A673 (cell line): ENCODE measurements at regions not wholly inside any gene's neighbourhood (a gene's known extent, or its start where the extent isn't known, plus 50 kb on each side); places are given as distances from the start of the nearest gene placed in this dataset.

ENCODE experiments used
- BruUV-seq: library from RNA; stranded (reverse); fragments of 400-500 nt; replicated peaks from 2 replicates; lab custom pipeline; 2021; lab: Mats Ljungman, UMichigan
- CTCF ChIA-PET: fragments of 300-600 bp; sonication (Branson Sonifier 250); formaldehyde crosslinking; loops from one replicate; lab custom pipeline; 2022; ENCODE audit warnings: antibody characterized with exemption; lab: Charles Lee
- POLR2A ChIA-PET: fragments of 300-600 bp; sonication (Branson Sonifier 250); formaldehyde crosslinking; loops from one replicate; lab custom pipeline; 2022; ENCODE audit warnings: antibody characterized with exemption; ENCODE audit not compliant: low non-redundant PET; lab: Charles Lee
- DNase-seq: peaks from one replicate; pipeline ENCODE4 v3.0.0-alpha.2; 2015; ENCODE audit warnings: low spot score
- H3K27ac ChIP-seq: fragments of 200-600 bp; sonication (generic); 2 replicates; pipeline ENCODE4 v1.5.1; 2016; ENCODE audit warnings: mixed run types, low read depth, mild to moderate bottlenecking, mixed read lengths, antibody characterized with exemption, low read length; ENCODE audit not compliant: poor library complexity, severe bottlenecking
- H3K27me3 ChIP-seq: fragments of 200-600 bp; sonication (generic); replicated peaks from 2 replicates; pipeline ENCODE4 v1.6.1; 2017; ENCODE audit warnings: mixed run types, low read depth, mild to moderate bottlenecking, mixed read lengths, antibody characterized with exemption, low read length; ENCODE audit not compliant: insufficient read depth, poor library complexity
- H3K36me3 ChIP-seq: fragments of 200-600 bp; sonication (generic); 2 replicates; pipeline ENCODE4 v1.6.1; 2016; ENCODE audit warnings: mixed run types, mild to moderate bottlenecking, mixed read lengths, antibody characterized with exemption, low read length; ENCODE audit not compliant: insufficient read depth, poor library complexity, severe bottlenecking
- H3K4me1 ChIP-seq: fragments of 200-600 bp; sonication (generic); 2 replicates; pipeline ENCODE4 v1.6.1; 2017; ENCODE audit warnings: mixed run types, mild to moderate bottlenecking, mixed read lengths, antibody characterized with exemption, low read length; ENCODE audit not compliant: insufficient read depth, poor library complexity, severe bottlenecking
- H3K4me3 ChIP-seq: fragments of 200-600 bp; sonication (generic); 2 replicates; pipeline ENCODE4 v1.5.1; 2016; ENCODE audit warnings: low read depth, mixed run types, mild to moderate bottlenecking, mixed read lengths, low read length; ENCODE audit not compliant: poor library complexity, severe bottlenecking
- H3K9me3 ChIP-seq: fragments of 200-600 bp; sonication (generic); 2 replicates; pipeline ENCODE4 v1.6.1; 2016; ENCODE audit warnings: mixed run types, low read depth, mild to moderate bottlenecking, mixed read lengths, antibody characterized with exemption, low read length; ENCODE audit not compliant: poor library complexity, severe bottlenecking
- EZH2 ChIP-seq: fragments of 200-600 bp; sonication (generic); IDR thresholded peaks from 2 replicates; pipeline ENCODE4 v1.6.1; 2017; ENCODE audit warnings: borderline replicate concordance, low read depth, mild to moderate bottlenecking, mixed read lengths, antibody characterized with exemption, low read length; ENCODE audit not compliant: poor library complexity, severe bottlenecking
- intact Hi-C: fragments of 100-400 bp; cut with micrococcal nuclease; formaldehyde crosslinking; loops from one replicate; pipeline ENCODE4 v1.10.0; 2022; ENCODE audit not compliant: unreplicated experiment
- TF ChIP-seq, protein P1 (sequence below): fragments of 300-800, 200-600 bp; sonication (generic); conservative IDR thresholded peaks from 2 replicates; pipeline ENCODE4 v1.5.1; 2017; ENCODE audit warnings: low read depth, mild to moderate bottlenecking, antibody characterized with exemption, low read length, moderate library complexity, mixed read lengths

DNA sequence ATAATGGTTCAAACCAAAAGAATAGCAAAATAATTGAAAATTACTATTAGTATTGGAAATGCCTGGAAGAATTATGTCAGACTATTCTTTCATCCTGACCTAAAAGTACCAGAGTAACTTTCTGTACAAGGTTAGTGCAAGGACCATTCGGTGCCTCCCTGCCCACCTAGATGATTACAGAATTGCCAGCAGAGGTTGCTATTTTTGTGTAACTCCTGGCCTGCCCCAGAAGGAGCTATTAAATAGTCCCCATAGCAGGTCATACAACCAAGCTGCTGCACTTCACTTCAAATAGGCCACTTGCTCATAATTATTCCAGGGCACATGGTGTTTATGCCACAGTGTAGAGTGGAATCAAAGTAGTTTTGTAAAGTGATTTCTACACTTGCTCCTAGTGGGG is 831.1 kb upstream of the PABPC4L start:
- Histone ChIP-seq H3K27me3 (no peaks in the 10 kb centered on the region), H3K36me3 (no peaks in the 10 kb centered on the region), H3K27ac (no peak overlapping the region), H3K4me3 (no peak overlapping the region), H3K4me1 (no peaks in the 10 kb centered on the region), H3K9me3 (no peaks in the 10 kb centered on the region)
- intact Hi-C loops, result no loop called here
- ChIA-PET POLR2A (no interaction called here), CTCF (no interaction called here)
- no TSS peak for BruUV-seq
- TF ChIP-seq EZH2, result no peak
- TF ChIP-seq, protein P1, sequence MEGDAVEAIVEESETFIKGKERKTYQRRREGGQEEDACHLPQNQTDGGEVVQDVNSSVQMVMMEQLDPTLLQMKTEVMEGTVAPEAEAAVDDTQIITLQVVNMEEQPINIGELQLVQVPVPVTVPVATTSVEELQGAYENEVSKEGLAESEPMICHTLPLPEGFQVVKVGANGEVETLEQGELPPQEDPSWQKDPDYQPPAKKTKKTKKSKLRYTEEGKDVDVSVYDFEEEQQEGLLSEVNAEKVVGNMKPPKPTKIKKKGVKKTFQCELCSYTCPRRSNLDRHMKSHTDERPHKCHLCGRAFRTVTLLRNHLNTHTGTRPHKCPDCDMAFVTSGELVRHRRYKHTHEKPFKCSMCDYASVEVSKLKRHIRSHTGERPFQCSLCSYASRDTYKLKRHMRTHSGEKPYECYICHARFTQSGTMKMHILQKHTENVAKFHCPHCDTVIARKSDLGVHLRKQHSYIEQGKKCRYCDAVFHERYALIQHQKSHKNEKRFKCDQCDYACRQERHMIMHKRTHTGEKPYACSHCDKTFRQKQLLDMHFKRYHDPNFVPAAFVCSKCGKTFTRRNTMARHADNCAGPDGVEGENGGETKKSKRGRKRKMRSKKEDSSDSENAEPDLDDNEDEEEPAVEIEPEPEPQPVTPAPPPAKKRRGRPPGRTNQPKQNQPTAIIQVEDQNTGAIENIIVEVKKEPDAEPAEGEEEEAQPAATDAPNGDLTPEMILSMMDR, result no peak
- DNase-seq, result no peak

DNA sequence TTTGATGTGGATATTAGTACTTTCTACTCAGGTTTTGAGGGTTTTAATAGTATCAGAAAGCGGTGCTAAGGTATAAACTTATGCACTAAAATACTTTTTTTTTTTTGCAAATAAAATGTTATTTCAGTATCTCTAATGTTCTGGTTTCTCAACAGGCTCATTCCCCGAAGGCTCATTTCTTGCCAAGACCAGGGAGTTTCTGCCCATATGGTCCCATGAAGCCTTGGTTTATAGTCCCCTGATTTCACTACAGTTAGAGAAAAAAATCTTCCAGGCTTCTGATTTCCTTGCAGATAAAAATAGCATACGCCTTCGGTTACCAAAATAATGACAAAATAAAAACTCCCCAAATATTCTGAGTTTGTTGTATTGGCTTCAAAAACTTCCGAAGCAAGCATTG is 814.2 kb upstream of the PABPC4L start:
- Histone ChIP-seq H3K27me3 (no peaks in the 10 kb centered on the region), H3K9me3 (no peaks in the 10 kb centered on the region), H3K36me3 (no peaks in the 10 kb centered on the region), H3K4me3 (no peak overlapping the region), H3K4me1 (peaks cover 21% of the 10 kb centered on the region), H3K27ac (no peak overlapping the region)
- TF ChIP-seq, protein P1, result no peak
- TF ChIP-seq EZH2, result no peak
- intact Hi-C loops, result no loop called here
- POLR2A ChIA-PET, result no interaction called here
- BruUV-seq, result no TSS peak
- no peak for DNase-seq
- CTCF ChIA-PET, result no interaction called here

DNA sequence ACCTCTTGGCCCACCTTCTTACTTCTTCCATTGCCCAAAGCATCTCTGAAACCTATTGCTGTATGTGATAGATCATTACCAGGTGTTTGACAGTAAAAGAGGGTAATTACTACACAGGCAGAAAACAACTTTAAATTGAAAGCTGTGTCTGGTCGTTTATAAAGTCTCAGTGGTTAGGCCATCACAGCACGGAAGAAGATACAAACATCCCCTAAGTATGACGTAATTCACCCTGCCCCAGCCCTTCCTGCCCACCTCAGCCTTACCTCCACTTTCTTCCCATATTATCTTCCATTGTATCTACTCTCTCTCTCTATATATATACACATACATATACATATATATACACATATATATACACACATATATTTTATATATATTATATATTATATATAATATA is 805.8 kb upstream of the PABPC4L start:
- Histone ChIP-seq H3K27me3 (no peaks in the 10 kb centered on the region), H3K4me1 (no peaks in the 10 kb centered on the region), H3K9me3 (no peaks in the 10 kb centered on the region), H3K4me3 (no peak overlapping the region), H3K36me3 (no peaks in the 10 kb centered on the region), H3K27ac (no peak overlapping the region)
- ChIA-PET POLR2A (no interaction called here), CTCF (no interaction called here)
- TF ChIP-seq, protein P1, result no peak
- no peak for DNase-seq
- intact Hi-C loops, result no loop called here
- no TSS peak for BruUV-seq
